Activated CD4-positive, alpha-beta T cell treated with anti-CD3 and anti-CD28 coated beads for 48 hours (primary cell): ENCODE measurements at regions not wholly inside any gene's neighbourhood (a gene's known extent, or its start where the extent isn't known, plus 50 kb on each side); places are given as distances from the start of the nearest gene placed in this dataset.
A peak's percentile ranks its signal among the peaks of the same experiment; 100 is the strongest.

ENCODE experiments used
- DNase-seq: peaks from one replicate; pipeline ENCODE4 v3.0.0-alpha.2; 2020

- no peak for DNase-seq
Measured at GRCh38 chr1:184221087-184221486, 165.7 kb upstream of the C1orf21 start.

- peak; percentile 43 for DNase-seq
Measured at GRCh38 chr1:184222652-184223052, 164.2 kb upstream of the C1orf21 start.

- peak; percentile 17 for DNase-seq
Measured at GRCh38 chr1:184223216-184223615, 163.6 kb upstream of the C1orf21 start.

- DNase-seq: no peak
Measured at GRCh38 chr1:184225283-184226099, 161.3 kb upstream of the C1orf21 start.

- DNase-seq: no peak
Measured at GRCh38 chr1:184226100-184226487, 160.7 kb upstream of the C1orf21 start.

- DNase-seq: no peak
Measured at GRCh38 chr1:184228558-184228957, 158.3 kb upstream of the C1orf21 start.

- no peak for DNase-seq
Measured at GRCh38 chr1:184237588-184237987, 149.2 kb upstream of the C1orf21 start.

GRCh38 chr1:184241446-184241845, 145.4 kb upstream of the C1orf21 start:
- DNase-seq: no peak

- DNase-seq: no peak
Measured at GRCh38 chr1:184242507-184242943, 144.3 kb upstream of the C1orf21 start.

- no peak for DNase-seq
Measured at GRCh38 chr1:184244962-184245361, 141.9 kb upstream of the C1orf21 start.

GRCh38 chr1:184247671-184248070, 139.2 kb upstream of the C1orf21 start:
- no peak for DNase-seq

- no peak for DNase-seq
Measured at GRCh38 chr1:184253921-184254320, 132.9 kb upstream of the C1orf21 start.

- DNase-seq: no peak
Measured at GRCh38 chr1:184254849-184255248, 132.0 kb upstream of the C1orf21 start.

GRCh38 chr1:184255560-184255959, 131.3 kb upstream of the C1orf21 start:
- DNase-seq: no peak

- DNase-seq: no peak
Measured at GRCh38 chr1:184257873-184258272, 129.0 kb upstream of the C1orf21 start.

- DNase-seq: no peak
Measured at GRCh38 chr1:184258525-184258924, 128.3 kb upstream of the C1orf21 start.

- no peak for DNase-seq
Measured at GRCh38 chr1:184260382-184260781, 126.4 kb upstream of the C1orf21 start.

GRCh38 chr1:184262109-184262508, 124.7 kb upstream of the C1orf21 start:
- DNase-seq: no peak

GRCh38 chr1:184267747-184268146, 119.1 kb upstream of the C1orf21 start:
- DNase-seq: no peak

GRCh38 chr1:184270556-184270955, 116.3 kb upstream of the C1orf21 start:
- DNase-seq: no peak

- DNase-seq: no peak
Measured at GRCh38 chr1:184272175-184272866, 114.5 kb upstream of the C1orf21 start.

GRCh38 chr1:184276416-184276815, 110.4 kb upstream of the C1orf21 start:
- DNase-seq: no peak

GRCh38 chr1:184279911-184280458, 106.8 kb upstream of the C1orf21 start:
- no peak for DNase-seq

- no peak for DNase-seq
Measured at GRCh38 chr1:184283999-184284398, 102.8 kb upstream of the C1orf21 start.
